Activated naive CD8-positive, alpha-beta T cell treated with anti-CD3 and anti-CD28 coated beads, Interleukin-2, amount 10 ng/mL, durations not matched to agents 7 days and 5 days (primary cell): ENCODE measurements at regions not wholly inside any gene's neighbourhood (a gene's known extent, or its start where the extent isn't known, plus 50 kb on each side); places are given as distances from the start of the nearest gene placed in this dataset.

Experiments used
- ATAC-seq: fragments of 150-1000 bp; cut with Tn5 transposase; one replicate; pipeline ENCODE4 v1.10.0; 2021; ENCODE audit warnings: low read depth, moderate library complexity
- POLR2A ChIA-PET: fragments of 350-600 bp; sonication (Branson Sonifier 250); formaldehyde crosslinking; loops from one replicate; lab custom pipeline; 2021; ENCODE audit warnings: antibody characterized with exemption; lab: Charles Lee
- DNase-seq: peaks from one replicate; pipeline ENCODE4 v3.0.0; 2021
- H3K27ac Mint-ChIP-seq: one replicate; pipeline ENCODE4 v1.8.0; 2022; ENCODE audit warnings: mild to moderate bottlenecking, mixed read lengths
- H3K27me3 Mint-ChIP-seq: one replicate; pipeline ENCODE4 v1.8.0; 2022; ENCODE audit warnings: mild to moderate bottlenecking, moderate library complexity, mixed read lengths
- H3K36me3 Mint-ChIP-seq: one replicate; pipeline ENCODE4 v1.8.0; 2021; ENCODE audit warnings: mild to moderate bottlenecking, mixed read lengths
- H3K4me1 Mint-ChIP-seq: one replicate; pipeline ENCODE4 v1.8.0; 2021; ENCODE audit warnings: mixed read lengths
- H3K4me3 Mint-ChIP-seq: one replicate; pipeline ENCODE4 v1.8.0; 2022; ENCODE audit warnings: mild to moderate bottlenecking, moderate library complexity, mixed read lengths
- H3K9me3 Mint-ChIP-seq: one replicate; pipeline ENCODE4 v1.8.0; 2021; ENCODE audit warnings: mixed read lengths

DNA sequence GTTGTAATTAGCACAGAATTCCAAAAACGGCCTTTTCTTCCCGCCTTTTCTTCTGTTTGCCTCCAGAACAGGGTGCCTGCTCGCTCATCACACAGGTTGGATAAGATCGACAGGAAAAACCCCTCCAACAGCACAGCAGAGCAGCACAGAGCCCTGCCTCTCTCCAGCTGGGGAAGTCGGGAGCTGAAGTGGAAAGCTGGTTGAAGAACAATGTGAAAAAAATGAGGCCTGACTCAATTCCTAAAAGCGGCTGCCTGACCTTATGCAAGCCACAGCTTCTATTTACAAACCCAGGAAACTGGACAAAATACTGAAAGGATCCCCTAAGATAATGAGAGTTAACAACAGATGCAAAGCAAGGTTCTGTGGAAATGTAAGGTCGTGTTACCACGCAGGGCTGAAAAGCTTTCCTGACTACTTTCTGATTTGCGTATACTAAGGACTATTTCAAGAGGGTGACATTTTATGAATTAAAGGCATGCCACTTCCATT is 116.9 kb downstream of the TTLL2 start:
- POLR2A ChIA-PET = no interaction called here
- no peaks in the 10 kb centered on the region for H3K4me1 Mint-ChIP-seq
- H3K27ac Mint-ChIP-seq = no peak overlapping the region
- H3K36me3 Mint-ChIP-seq = no peaks in the 10 kb centered on the region
- H3K4me3 Mint-ChIP-seq = no peak overlapping the region
- peaks cover 18% of the 10 kb centered on the region for H3K27me3 Mint-ChIP-seq
- DNase-seq (no peak), ATAC-seq (no peak)
- no peaks in the 10 kb centered on the region for H3K9me3 Mint-ChIP-seq

GRCh38 chr6:167442245-167442644 is 117.4 kb downstream of the TTLL2 start:
- POLR2A ChIA-PET = no interaction called here
- DNase-seq = no peak
- ATAC-seq = no peak
- Mint-ChIP-seq H3K4me1 (no peaks in the 10 kb centered on the region), H3K4me3 (no peak overlapping the region), H3K9me3 (no peaks in the 10 kb centered on the region), H3K27ac (no peak overlapping the region), H3K36me3 (no peaks in the 10 kb centered on the region), H3K27me3 (peaks cover 18% of the 10 kb centered on the region)

DNA sequence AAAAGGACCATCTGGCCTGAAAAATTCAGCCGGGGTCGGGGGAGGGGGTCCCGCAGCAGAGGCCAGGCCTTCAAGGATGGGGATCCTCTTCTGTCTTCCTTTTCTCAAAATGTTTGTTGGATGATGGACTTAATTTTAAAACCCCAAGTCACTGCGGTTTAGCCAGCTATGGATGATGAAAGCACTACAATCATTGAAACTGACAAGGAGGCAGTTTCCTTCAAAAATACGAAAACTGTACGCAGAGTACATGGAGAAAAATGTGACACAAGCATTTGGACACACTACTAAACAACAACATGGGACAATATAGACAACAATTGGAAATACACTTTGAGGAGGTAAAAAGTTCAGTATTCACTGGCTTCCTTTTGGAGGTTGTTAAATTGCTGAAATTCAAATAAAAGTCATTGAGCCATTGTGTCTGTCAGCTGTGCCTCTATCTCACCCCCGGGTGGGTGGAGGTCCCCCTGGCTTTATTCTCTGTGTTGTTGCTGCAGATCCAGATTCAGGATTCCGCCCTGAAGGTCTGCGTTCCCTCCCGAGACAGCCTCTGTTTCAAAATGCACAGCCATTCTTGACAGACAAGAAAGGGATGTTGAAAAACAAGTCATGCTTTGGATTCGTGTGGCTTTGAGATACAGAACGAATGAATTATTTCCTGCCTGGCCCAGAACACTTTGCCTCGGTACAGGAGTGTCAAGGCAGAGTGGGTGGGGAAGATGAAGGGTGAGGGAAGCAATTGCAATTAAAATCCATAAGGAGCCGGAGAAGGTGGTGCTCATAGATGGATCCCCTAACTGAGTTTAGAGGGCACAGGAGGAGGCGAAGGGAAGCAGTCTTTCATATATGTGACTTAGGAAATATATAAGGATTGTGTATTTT is 118.2 kb downstream of the TTLL2 start:
- Mint-ChIP-seq H3K36me3 (no peaks in the 10 kb centered on the region), H3K27ac (no peak overlapping the region), H3K27me3 (peaks cover 18% of the 10 kb centered on the region), H3K9me3 (no peaks in the 10 kb centered on the region), H3K4me3 (no peak overlapping the region), H3K4me1 (no peaks in the 10 kb centered on the region)
- ATAC-seq = no peak
- POLR2A ChIA-PET = no interaction called here
- no peak for DNase-seq

DNA sequence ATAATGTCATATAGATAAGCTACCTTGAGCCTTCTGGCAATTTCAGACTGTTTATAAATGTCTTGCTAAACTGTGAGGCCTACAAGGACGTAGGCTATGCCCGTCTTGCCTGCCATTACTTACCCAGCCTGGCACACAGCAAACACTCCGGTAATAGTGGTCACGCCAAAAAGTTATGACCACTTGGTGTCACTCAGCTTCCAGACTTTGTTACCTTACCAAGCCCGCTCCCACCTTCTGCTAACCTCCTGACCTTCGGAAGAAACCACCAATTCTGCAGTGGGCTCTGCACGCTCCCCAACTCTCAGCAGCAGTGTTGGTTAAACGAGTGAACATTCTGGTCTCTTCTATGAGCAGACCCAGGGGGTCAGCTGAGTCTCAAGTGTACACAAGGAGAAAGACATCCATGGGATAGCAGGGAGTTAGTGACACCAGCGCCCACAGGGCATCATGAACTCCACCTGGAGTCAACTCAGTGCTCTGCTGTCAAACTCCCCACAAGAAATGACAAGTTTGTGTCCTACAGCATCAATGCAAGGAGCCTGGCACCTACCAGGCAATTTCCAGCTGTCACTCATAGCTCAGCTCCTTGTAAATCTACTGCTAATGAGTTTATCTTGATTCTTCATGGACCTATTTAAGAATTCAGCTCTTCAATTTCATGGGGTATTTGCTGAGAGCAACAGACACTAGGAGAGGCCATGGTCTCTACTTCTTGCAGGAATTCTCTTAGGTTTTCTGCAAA is 119.9 kb downstream of the TTLL2 start:
- no peaks in the 10 kb centered on the region for H3K36me3 Mint-ChIP-seq
- POLR2A ChIA-PET = no interaction called here
- H3K4me1 Mint-ChIP-seq = no peaks in the 10 kb centered on the region
- no peak overlapping the region for H3K27ac Mint-ChIP-seq
- H3K27me3 Mint-ChIP-seq = peaks cover 10% of the 10 kb centered on the region
- DNase-seq = no peak
- H3K4me3 Mint-ChIP-seq = no peak overlapping the region
- no peaks in the 10 kb centered on the region for H3K9me3 Mint-ChIP-seq
- no peak for ATAC-seq

GRCh38 chr6:167445568-167445967 is 120.7 kb downstream of the TTLL2 start:
- Mint-ChIP-seq H3K4me3 (no peak overlapping the region), H3K9me3 (no peaks in the 10 kb centered on the region), H3K27me3 (peaks cover 10% of the 10 kb centered on the region), H3K36me3 (no peaks in the 10 kb centered on the region), H3K27ac (no peak overlapping the region), H3K4me1 (no peaks in the 10 kb centered on the region)
- POLR2A ChIA-PET = no interaction called here
- ATAC-seq (no peak), DNase-seq (no peak)

DNA sequence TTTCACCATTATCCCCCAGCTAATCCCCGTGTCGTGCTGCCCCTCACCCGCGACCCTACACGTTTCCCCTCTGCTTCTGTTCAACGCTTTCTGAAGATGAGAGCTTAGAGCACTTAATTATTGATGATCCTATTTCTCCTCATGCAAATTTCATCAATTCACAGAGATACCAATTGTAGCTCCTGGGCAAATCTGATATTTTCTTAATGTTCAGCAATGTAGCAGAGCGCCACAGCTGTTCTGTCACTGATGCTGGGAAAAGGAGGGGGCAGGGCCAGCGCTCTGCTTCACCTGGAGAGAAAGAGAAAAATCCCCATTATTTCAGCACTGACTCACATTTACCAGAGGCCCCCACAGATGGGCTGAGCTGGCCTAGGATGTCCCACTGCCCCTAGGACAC is 121.2 kb downstream of the TTLL2 start:
- Mint-ChIP-seq H3K27me3 (peaks cover 10% of the 10 kb centered on the region), H3K4me3 (no peak overlapping the region), H3K27ac (no peak overlapping the region), H3K4me1 (no peaks in the 10 kb centered on the region), H3K9me3 (no peaks in the 10 kb centered on the region), H3K36me3 (no peaks in the 10 kb centered on the region)
- no peak for ATAC-seq
- POLR2A ChIA-PET = no interaction called here
- DNase-seq = no peak

DNA sequence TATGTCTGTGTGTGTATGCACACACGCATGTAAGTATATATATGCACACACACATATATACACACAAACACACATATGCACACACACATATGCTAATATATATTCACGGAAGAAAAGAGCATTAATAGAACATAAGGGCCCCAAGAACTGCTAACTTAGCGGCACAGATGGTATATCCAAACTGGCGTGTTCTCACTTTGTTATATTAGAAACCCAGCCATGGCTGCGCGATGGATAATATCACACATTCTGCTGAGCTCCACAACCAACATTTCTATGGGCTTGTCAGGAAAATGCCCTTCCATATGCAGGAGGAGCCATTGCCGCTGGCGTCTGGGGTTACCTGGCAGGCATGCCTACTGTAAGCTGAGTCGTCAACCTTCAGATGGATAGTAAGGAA is 122.1 kb downstream of the TTLL2 start:
- POLR2A ChIA-PET = no interaction called here
- Mint-ChIP-seq H3K4me3 (no peak overlapping the region), H3K4me1 (no peaks in the 10 kb centered on the region), H3K9me3 (no peaks in the 10 kb centered on the region), H3K27me3 (peaks cover 10% of the 10 kb centered on the region), H3K27ac (no peak overlapping the region), H3K36me3 (no peaks in the 10 kb centered on the region)
- DNase-seq (no peak), ATAC-seq (no peak)

- DNase-seq (no peak), ATAC-seq (no peak)
- peaks cover under 1% of the 10 kb centered on the region for H3K27me3 Mint-ChIP-seq
- H3K27ac Mint-ChIP-seq = no peak overlapping the region
- H3K36me3 Mint-ChIP-seq = no peaks in the 10 kb centered on the region
- H3K4me1 Mint-ChIP-seq = no peaks in the 10 kb centered on the region
- H3K4me3 Mint-ChIP-seq = no peak overlapping the region
- H3K9me3 Mint-ChIP-seq = no peaks in the 10 kb centered on the region
- POLR2A ChIA-PET = no interaction called here
Measured at GRCh38 chr6:167448378-167448777, 123.5 kb downstream of the TTLL2 start.

DNA sequence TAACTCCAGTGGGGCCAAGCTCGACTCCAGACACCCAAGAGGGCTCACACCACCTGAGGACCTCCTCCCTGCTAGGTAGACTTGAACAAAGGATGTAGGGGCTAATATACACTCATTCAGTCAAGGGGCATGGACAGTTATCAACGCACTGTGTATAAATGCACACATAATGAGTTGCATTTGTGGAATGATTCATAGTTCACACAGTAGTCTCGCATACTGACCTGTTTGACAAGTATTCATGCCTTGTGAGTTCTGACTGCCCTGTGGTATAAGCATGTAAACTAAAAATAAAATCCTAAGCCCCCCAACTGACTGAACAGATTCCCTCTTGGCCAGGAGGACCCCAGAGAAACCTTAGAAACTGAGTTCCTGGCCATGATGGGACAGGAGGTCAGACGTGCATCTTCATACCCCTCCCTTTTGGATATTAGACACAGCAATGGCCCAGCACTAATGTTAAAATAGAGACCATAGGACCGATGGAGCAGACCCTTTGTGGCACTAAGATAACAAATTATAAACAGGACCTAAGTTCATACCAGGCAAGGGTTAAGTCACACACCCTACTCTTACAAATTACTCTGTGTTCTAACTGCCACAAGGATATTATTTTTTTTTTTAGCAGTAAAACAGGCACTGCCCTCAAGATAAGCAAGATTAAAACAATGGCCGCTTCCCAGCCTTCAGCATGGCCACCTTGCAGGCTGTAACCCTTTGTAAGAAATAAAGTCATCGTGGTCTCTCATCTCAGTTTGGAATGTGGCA is 124.4 kb downstream of the TTLL2 start:
- ATAC-seq (no peak), DNase-seq (no peak)
- Mint-ChIP-seq H3K36me3 (no peaks in the 10 kb centered on the region), H3K4me3 (no peak overlapping the region), H3K27ac (no peak overlapping the region), H3K27me3 (no peaks in the 10 kb centered on the region), H3K9me3 (no peaks in the 10 kb centered on the region), H3K4me1 (no peaks in the 10 kb centered on the region)
- POLR2A ChIA-PET = no interaction called here

DNA sequence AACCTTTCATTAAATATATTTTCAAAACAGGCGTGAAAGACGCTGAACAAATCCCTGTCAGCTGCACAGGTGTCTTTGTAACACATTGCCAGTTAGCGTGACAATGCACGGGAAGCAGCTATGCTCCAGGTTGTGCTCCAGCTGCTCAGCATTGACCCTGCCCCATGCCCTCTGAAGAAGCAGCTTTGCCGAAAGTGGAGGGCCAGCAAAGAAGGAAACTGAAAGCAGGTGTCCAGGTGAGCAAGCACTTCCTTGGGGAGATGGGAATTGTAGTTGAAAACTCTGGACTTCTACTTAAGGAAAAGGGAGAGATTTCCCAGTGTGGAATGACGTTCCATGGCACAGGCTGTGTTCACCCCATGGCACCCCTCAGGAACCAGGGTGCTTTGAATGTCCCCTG is 125.7 kb downstream of the TTLL2 start:
- no peak overlapping the region for H3K4me3 Mint-ChIP-seq
- POLR2A ChIA-PET = no interaction called here
- no peaks in the 10 kb centered on the region for H3K36me3 Mint-ChIP-seq

DNA sequence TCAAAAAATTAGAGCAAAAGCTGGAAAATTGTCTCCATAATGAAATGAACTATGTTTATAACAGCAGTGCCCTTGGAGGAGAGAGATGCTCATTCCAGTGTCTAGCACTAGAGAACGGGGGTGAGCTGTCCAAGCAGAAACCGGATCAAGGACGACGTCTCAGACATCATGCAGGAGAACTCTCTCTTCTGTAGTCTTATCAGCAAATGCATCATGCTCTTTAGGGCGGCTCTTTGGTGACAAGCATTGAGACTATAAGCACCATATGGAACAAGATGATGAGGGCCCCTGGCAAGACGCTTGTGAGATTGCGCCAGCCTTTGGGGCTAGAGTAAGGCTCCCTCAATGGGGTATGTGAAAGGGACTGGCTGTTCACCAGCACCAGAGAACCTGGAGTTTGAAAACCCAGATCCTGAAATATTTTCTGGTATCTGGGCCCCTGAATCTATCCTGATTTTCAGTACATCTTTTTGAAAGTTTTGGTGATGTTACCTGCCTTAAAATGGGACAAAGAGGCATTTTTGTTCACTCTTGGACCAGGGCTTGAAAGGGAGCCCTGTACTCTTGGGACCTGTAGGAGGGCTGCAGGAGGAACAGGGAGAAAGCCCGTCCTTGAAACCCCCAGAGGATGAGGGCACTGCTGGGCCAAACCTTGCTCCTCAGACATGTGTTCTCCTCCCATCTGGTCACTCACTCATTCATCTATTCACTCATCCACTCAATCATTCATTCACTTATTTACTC is 127.6 kb downstream of the TTLL2 start:
- Mint-ChIP-seq H3K36me3 (no peaks in the 10 kb centered on the region), H3K9me3 (no peaks in the 10 kb centered on the region), H3K27me3 (peaks cover 3% of the 10 kb centered on the region), H3K27ac (no peak overlapping the region), H3K4me1 (no peaks in the 10 kb centered on the region), H3K4me3 (no peak overlapping the region)
- DNase-seq (no peak), ATAC-seq (no peak)
- POLR2A ChIA-PET = no interaction called here

More for the DNA sequence above, 125.7 kb downstream of the TTLL2 start:
- no peaks in the 10 kb centered on the region for H3K9me3 Mint-ChIP-seq
- no peaks in the 10 kb centered on the region for H3K4me1 Mint-ChIP-seq
- no peak for DNase-seq
- no peaks in the 10 kb centered on the region for H3K27me3 Mint-ChIP-seq
- H3K27ac Mint-ChIP-seq = no peak overlapping the region
- no peak for ATAC-seq

DNA sequence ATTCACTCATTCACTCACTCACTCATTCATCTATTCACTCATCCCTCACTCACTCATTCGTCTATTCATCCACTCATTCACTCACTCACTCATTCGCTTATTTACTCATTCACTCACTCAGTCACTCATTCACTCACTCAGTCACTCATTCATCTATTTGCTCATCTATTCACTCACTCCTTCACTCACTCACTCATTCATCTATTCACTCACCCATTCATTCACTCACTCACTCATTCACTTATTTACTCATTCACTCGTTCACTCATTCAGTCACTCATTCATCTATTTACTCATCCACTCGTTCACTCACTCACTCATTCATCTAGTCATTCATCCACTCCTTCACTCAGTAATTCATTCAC is 128.2 kb downstream of the TTLL2 start:
- Mint-ChIP-seq H3K27ac (no peak overlapping the region), H3K36me3 (no peaks in the 10 kb centered on the region), H3K4me3 (no peak overlapping the region), H3K27me3 (peaks cover 3% of the 10 kb centered on the region), H3K9me3 (no peaks in the 10 kb centered on the region), H3K4me1 (no peaks in the 10 kb centered on the region)
- DNase-seq = no peak
- POLR2A ChIA-PET = no interaction called here
- ATAC-seq = no peak

GRCh38 chr6:167454003-167454402 is 129.1 kb downstream of the TTLL2 start:
- no peak for DNase-seq
- POLR2A ChIA-PET = no interaction called here
- Mint-ChIP-seq H3K27ac (no peak overlapping the region), H3K4me3 (no peak overlapping the region), H3K27me3 (peaks cover 8% of the 10 kb centered on the region), H3K36me3 (no peaks in the 10 kb centered on the region), H3K4me1 (no peaks in the 10 kb centered on the region), H3K9me3 (no peaks in the 10 kb centered on the region)
- ATAC-seq = no peak
